ENCODE measurements at regions not wholly inside any gene's neighbourhood (a gene's known extent, or its start where the extent isn't known, plus 50 kb on each side); places are given as distances from the start of the nearest gene placed in this dataset.

DNA sequence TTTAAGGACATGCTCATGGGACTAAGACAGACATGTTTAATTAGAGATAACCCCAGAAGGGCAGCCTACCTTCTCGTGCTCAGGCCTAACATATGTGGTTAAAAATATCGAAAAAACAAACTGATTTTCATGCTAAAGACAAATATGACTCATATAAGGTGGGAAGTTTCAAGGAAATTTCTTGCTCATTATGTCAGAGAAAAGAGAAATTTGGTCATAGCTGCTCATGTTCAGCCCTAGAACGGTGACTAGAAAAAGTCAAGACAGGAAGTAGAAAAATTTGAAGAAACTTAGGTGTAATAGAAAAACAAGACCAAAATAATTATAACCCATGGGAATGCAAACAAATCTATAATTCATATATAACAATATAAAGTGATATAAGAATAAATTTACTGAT, 120.6 kb downstream of the PRDM9 start:
- Histone ChIP-seq H3K9me3 (no peaks in the 10 kb centered on the region), H3K27ac (no peak overlapping the region), H3K36me3 (no peaks in the 10 kb centered on the region), H3K4me1 (no peaks in the 10 kb centered on the region), H3K27me3 (no peaks in the 10 kb centered on the region), H3K4me3 (no peak overlapping the region)
- intact Hi-C loops (cut with DNase I; ENCODE audit: low total_unique reads), result no loop called here
- no peak for DNase-seq
- 44 to 55% (median 53%) methylated on average over 3 of the region's 3 CpGs for WGBS, 5 donors
- TF ChIP-seq, protein P1, sequence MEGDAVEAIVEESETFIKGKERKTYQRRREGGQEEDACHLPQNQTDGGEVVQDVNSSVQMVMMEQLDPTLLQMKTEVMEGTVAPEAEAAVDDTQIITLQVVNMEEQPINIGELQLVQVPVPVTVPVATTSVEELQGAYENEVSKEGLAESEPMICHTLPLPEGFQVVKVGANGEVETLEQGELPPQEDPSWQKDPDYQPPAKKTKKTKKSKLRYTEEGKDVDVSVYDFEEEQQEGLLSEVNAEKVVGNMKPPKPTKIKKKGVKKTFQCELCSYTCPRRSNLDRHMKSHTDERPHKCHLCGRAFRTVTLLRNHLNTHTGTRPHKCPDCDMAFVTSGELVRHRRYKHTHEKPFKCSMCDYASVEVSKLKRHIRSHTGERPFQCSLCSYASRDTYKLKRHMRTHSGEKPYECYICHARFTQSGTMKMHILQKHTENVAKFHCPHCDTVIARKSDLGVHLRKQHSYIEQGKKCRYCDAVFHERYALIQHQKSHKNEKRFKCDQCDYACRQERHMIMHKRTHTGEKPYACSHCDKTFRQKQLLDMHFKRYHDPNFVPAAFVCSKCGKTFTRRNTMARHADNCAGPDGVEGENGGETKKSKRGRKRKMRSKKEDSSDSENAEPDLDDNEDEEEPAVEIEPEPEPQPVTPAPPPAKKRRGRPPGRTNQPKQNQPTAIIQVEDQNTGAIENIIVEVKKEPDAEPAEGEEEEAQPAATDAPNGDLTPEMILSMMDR (IDR thresholded peaks at IDR 0.05), result no peak
- no peak for TF ChIP-seq POLR2A (IDR thresholded peaks at IDR 0.05)
- no peak for TF ChIP-seq EP300 (IDR thresholded peaks at IDR 0.05)
- TF ChIP-seq POLR2AphosphoS5 (IDR thresholded peaks at IDR 0.05), result no peak

DNA sequence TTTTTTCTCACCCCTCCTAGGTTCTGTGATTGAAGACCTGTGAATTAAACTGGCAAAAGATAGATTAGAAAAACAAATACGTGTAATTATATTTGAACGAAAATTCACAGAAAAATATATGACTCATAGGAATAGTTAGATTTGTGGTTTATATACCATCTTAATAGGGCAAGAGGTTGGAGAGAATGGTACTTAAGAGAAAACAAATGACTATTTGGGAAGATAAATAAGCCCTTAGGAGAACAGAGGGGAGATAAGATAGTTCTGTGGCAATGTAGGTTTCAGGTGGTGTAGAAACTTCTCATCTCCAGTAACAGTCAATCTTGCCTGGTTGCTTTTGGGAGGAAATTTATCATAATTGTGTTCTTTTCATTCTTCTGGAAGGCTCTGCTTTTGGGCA, 122.0 kb downstream of the PRDM9 start:
- TF ChIP-seq POLR2A (IDR thresholded peaks at IDR 0.05) (no peak), POLR2AphosphoS5 (IDR thresholded peaks at IDR 0.05) (no peak), EP300 (IDR thresholded peaks at IDR 0.05) (no peak)
- TF ChIP-seq, protein P1 (IDR thresholded peaks at IDR 0.05), result no peak
- 54 to 62% (median 55%) methylated on average over 2 of the region's 2 CpGs for WGBS, 5 donors
- H3K4me1 ChIP-seq, result no peaks in the 10 kb centered on the region
- no peak overlapping the region for H3K27ac ChIP-seq
- H3K27me3 ChIP-seq, result no peaks in the 10 kb centered on the region
- no peak overlapping the region for H3K4me3 ChIP-seq
- no peak for DNase-seq
- intact Hi-C loops (cut with DNase I; ENCODE audit: low total_unique reads), result no loop called here
- H3K36me3 ChIP-seq, result no peaks in the 10 kb centered on the region
- no peaks in the 10 kb centered on the region for H3K9me3 ChIP-seq

DNA sequence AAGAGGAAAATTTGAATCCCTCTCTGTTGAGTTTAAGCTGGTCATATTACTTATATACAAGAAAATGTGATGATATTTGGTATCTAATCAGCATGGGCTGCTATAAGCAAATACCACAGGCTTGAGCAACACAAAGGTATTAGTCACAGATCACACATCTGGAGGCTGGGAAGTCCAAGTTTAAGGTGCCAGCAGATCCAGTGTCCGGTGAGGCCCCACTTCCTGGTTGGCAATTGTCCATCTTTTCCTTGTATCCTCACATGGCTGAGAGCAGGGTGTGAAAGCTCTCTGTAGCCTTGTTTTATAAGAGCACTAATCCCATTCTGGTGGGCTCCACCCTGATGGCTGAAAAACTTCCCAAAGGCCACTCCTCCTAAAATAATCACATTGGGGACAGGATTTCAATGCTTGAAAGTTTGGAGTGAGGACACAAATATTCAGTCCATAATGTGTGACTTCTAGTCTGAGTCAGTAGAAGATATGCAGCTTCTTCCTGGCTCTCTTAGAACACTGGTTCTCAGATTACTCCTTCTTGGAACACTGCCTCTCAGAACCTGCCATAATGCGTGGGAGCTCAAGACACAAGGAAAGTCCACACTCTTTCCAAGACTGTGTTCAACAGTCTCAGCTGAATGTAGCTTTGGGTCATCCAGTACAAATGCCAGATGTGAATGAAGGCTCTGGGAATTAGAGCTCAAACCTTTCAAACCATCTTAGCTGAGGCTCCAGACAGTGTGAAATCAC, 124.1 kb downstream of the PRDM9 start:
- Histone ChIP-seq H3K27ac (no peak overlapping the region), H3K4me1 (no peaks in the 10 kb centered on the region), H3K36me3 (no peaks in the 10 kb centered on the region), H3K4me3 (no peak overlapping the region), H3K27me3 (no peaks in the 10 kb centered on the region), H3K9me3 (no peaks in the 10 kb centered on the region)
- DNase-seq, result no peak
- TF ChIP-seq EP300 (IDR thresholded peaks at IDR 0.05) (no peak), POLR2AphosphoS5 (IDR thresholded peaks at IDR 0.05) (no peak), POLR2A (IDR thresholded peaks at IDR 0.05) (no peak)
- TF ChIP-seq, protein P1 (IDR thresholded peaks at IDR 0.05), result no peak
- intact Hi-C loops (cut with DNase I; ENCODE audit: low total_unique reads), result no loop called here
- WGBS, 5 donors, result 47 to 74% (median 57%) methylated on average over 2 of the region's 2 CpGs

DNA sequence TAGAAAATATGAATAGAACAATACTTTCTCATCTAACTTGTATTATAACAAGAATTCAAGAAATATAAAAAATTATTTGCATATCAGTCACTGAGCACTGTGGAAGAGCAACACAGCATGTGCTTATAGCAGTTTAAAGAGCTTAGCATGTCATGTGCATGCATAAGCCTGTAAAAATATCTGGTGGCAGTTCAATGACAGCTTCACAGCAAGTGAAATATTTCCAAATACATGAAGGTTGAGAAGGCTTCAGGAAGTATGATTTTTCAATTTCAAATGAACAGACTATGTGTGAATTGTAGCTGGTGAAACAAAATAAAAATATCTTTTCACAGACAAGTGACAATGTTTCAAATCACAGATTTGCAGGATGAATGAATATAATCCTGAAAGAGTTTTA, 128.5 kb downstream of the PRDM9 start:
- H3K27ac ChIP-seq, result no peak overlapping the region
- intact Hi-C loops (cut with DNase I; ENCODE audit: low total_unique reads), result no loop called here
- TF ChIP-seq POLR2A (IDR thresholded peaks at IDR 0.05) (no peak), POLR2AphosphoS5 (IDR thresholded peaks at IDR 0.05) (no peak), EP300 (IDR thresholded peaks at IDR 0.05) (no peak)
- TF ChIP-seq, protein P1 (IDR thresholded peaks at IDR 0.05), result no peak
- peaks cover 0 to 3% (median 1%) of the 10 kb centered on the region in 4 donors for H3K9me3 ChIP-seq
- no peaks in the 10 kb centered on the region for H3K4me1 ChIP-seq
- no peaks in the 10 kb centered on the region for H3K36me3 ChIP-seq
- no peak for DNase-seq
- no peaks in the 10 kb centered on the region for H3K27me3 ChIP-seq
- no peak overlapping the region for H3K4me3 ChIP-seq
